Effector CD4-positive, alpha-beta T cell (primary cell): ENCODE measurements at regions not wholly inside any gene's neighbourhood (a gene's known extent, or its start where the extent isn't known, plus 50 kb on each side); places are given as distances from the start of the nearest gene placed in this dataset.

Source experiments
- DNase-seq: peaks from one replicate; pipeline ENCODE4 v3.0.0-alpha.2; 2020

DNA sequence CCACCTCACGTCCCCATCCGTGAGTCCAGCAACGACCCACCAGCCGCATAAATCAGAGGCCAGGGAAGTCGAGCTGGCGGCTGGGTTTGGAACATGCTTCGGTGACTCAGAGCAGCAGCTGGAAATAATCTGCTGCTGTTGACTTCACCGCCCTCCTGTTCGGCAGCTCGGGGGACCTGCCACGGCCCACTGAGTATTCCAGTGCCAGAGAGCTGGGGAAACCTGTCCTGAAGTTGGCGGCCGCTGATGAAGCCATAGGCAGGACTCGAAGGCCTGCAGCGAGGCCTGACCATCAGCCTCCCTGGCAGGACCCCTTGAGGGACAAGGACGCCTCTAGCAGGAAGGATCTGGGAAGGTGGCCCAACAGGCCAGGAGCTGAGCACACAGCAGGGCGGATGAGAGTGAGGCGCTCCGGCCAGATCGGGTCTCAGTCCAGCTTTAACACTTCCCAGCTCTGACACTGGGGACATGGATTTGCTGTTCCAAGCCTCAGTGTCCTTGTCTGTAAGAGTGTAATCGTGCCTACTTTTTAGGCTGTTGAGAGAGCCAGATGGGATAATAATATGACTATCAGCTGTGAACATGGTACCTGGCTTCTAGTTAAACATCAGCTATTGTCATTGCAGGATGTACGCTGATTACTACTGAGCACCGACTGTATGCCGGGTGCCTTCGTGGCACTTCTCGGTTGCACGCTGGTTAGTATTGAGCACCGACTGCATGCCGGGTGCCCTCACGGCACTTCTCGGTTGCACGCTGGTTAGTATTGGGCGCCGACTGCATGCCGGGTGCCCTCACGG lies 50.4 kb upstream of the CIBAR2 start:
- DNase-seq: no peak

DNA sequence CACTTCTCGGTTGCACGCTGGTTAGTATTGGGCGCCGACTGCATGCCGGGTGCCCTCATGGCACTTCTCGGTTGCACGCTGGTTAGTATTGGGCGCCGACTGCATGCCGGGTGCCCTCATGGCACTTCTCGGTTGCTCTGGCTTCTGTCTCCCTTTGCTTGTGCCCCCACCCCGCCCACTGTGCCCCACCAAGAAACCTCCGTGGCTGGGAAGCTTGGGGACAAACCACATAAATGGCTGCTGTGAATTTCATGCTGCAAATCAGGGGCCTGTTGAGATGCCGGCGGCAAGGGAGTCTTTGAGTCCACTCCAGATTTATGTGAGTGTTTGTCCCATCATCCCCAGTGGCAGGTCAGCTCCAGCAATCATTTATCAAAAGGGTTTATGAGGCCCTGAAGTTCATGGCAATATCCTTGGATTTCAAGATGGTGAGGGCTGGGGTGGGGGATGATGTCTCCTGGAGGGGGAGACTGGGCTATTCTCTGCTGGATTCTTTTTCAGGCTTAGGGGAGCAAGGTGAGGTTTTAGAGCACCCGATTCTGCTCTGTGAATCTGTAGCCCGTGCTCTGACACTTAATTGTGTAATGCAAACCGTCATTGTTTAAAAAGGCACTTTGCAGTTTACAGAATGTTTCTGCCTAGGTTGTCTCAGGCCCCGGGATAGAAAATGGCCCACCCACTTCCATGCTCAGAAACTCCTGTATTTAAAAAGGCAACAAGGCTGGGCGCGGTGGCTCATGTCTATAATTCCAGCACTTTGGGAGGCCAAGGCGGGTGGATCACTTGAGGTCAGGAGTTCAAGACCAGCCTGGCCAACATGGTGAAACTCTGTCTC lies 51.2 kb upstream of the CIBAR2 start:
- DNase-seq: no peak

DNA sequence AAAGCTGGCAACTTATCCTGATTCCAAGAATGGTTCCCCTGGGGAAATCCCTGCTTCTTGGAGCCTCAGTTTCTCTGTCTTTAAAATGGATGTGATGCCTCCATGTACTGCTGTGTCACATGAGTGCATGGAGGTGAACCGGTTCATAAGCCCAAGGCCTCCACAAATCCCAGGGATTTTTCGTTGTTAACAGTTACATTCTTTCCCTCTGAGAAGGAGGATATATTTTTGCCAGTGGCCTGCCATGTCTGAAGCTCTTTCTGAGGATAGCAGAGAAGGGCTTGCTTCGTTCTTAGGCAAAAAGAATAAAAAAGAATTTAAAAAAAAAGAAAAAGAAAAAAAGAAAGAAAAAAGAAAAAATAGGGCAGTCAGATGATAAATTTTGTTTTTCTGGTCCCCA lies 52.2 kb upstream of the CIBAR2 start:
- no peak for DNase-seq

DNA sequence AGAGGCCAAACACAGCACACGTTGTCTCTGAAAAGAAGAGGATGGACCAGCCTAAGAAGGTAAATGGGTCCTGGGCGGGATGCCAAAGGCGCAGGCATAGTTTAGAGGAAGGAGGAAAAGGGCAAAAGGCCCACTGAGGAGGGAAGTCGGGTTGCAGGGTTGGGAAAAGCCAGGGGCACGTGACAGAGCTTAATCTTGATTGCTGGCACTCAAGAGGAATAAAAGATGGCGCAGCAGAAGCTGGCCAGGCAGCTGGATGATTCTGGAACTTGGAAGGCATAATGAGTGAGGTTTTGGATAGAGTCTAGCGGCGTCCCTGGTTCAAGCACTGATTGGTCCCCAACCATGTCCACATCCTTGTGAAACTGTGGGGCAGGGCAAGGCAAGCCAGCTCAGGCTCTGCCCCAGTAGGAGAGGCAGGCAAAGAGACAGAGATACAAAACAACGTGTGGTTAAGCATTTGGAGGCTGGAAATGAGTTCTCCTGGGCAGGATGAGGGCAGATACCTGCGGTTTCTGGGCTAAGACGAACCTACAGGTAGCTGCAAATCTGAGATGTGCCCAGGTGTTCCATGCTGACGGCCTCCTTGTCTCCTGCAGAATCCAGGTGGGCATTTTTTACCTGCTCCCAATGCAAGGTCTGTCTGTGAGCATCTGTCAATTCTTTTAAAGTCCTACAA lies 52.7 kb upstream of the CIBAR2 start:
- no peak for DNase-seq

DNA sequence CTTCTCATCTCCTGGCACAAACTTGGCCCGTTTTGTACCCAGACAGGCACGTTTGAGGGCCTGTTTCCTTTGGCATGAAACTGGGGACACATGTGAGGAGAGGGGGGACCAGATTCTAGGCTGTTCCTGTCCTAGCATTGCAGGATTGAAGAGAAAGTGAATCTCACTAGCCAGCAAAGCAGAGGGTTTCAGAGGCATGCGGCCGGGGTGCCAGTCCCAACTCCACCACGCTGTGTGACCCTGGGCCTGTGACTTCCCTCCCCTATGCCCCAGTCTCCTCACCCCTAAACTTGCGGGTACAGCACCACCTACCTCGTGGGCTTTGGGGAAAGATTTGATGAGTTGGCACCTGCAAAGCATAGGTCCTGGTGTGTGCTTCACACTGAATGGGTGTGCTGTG lies 53.5 kb upstream of the CIBAR2 start:
- no peak for DNase-seq

DNA sequence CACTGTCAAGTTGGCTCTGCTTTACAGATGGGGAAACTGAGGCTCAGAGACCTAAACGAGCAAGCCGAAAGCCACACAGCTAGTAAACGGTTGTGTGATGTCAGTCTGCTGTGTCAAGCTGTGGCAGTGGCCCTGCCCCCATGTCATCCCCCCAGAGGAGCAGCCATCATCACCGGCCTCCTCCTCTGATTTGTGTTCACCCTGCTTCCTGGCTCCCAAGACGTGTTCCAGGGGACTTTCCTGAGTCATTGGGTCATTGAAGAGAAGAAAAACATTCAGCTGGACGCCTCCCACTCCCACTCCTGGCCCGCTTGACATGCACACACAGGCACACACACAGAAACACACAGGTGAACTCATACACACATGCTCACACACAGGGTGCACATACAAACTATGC lies 54.0 kb upstream of the CIBAR2 start:
- no peak for DNase-seq

DNA sequence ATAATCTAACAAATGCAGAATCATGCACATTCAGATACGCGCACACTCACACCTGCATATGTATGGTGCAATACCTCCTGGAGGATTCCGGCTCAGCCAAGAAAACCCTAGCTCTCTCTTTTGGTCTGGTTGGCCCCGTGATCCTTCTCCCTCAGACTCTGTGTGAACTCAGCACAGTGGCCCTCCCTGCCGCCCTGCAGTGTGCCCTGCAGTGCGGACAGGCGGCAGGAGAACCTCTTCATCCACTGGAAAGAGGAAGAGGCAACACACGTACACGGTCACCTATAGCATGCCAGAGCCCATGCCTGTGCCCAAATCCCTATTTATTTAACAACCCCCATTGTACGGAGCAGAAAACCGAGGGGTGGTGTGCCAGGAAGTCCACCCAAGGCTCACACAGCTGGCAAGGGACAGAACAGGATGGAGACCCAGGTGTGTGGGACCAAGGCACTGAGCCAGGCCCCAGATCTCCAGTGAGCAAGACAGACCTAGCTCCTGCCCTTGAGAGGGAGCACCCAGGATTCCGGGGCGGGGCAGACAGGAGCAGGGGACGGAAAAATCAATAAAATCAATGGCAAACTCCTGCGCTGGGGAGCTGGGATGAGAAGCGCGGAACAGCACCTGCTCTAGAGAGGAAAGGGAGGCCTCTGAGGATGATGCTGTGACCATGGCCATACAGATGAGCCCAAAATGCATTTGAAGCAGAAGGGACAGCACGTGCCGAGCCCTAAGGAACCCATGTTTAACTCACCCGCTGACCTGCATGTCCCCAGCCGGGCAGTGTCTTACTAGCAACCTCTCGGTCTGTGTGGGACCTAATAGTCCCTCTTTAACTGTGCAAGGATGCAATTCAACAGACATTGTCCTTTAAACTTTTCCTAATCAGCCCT lies 54.7 kb upstream of the CIBAR2 start:
- DNase-seq: no peak

DNA sequence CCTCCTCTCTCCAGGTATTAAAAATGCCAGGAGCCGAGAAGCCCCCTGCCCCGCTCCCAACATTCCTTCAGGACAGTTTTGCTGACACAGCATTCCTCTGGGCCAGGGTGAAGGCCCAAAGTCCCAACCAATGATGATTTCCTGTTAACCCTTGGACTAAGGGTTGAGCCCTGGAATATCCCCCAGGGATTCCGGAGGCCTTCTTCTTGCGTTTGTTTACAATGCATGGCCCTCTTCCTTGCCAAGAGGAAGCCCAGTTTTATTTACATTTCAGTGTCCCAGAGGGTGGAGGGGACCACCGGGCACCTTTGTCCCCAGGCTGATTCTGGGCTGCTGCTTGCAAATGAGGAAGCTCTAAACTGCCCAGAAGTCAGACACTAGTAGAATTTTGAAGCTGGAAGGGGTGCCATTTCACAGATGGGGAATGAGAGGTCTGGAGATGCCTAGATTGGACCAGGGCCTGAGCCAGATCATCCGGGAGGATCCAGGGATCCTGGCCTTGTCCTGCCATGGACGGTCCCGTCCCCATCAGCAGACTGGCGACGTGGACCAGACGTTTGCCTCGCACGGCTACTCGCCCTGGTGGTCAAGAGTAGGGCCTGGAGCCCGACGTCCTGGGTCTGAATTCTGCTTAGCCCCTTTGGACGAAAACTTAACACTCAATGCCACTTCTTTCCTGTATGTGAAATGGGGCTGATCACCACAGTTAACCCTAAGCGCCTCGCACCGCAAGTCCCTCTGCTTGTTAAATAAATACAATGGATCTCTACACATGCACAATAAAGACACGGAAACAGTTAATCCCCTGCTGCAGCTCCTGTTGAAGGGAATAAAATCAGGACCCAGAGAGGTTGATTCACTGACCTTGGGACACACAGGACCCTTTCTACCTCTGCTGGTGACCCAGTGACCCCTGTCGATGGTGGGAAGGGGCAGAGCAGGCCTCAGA lies 55.6 kb upstream of the CIBAR2 start:
- DNase-seq: no peak

DNA sequence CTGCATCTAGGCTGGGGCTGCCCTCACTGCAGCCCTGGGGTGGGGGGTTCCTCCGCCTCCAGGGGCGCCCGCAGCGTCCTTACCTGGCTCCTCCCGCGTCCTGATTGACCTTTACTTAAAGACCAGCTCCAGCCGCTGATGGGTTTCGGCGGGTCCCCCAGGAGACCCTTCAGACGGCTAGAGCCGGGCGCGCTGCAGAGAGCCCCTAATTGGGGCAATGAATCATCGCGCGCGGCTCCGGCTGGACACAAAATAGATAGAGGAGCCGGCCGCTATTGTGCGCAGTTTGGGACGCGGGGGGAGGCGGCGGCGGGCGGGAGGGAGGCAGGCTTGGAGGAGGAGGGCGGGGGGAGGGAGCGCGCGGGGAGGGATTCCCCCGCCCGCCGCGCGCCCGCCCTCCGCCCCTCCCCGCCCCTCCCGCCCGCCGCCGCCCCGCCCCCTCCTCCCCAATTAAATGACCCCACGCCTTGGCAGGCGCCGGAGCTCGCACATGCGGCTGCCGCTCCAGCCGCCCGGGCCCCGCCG lies 56.5 kb upstream of the CIBAR2 start:
- no peak for DNase-seq

DNA sequence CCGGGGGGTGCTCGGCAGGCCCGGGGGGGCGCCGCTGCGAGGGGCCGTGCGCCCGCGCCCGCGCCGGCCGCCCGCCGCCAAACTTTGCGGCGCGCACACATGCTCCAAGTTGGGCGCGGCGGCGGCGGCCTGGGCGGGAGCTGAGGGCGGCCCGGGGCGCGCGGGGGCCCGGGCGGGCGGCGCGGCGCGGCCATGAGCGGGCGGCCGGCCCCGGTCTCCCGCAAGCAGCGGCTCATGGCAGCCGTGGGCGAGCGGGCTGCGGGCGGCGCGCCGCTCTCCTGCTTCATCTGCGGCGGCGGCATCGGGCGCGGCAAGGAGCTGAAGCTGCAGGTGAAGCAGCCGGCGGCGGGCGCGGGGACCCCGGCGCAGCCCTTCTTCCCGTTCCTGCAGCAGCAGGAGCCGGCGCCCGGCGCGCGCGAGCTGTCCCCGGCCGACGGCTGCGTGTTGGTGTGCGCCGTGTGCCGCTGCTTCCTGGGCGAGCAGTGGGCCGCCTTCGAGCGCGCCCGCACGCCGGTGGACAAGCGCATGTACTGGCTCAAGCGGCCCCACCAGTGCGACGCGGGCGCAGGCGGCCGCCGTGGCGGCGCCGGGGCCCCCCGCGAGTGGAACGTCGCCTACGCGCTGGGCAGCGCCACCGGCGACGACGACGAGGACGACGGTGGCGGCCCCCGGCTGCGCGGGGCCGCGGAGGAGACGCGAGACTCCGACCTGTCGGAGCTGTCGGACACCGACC lies 57.2 kb upstream of the CIBAR2 start:
- no peak for DNase-seq

DNA sequence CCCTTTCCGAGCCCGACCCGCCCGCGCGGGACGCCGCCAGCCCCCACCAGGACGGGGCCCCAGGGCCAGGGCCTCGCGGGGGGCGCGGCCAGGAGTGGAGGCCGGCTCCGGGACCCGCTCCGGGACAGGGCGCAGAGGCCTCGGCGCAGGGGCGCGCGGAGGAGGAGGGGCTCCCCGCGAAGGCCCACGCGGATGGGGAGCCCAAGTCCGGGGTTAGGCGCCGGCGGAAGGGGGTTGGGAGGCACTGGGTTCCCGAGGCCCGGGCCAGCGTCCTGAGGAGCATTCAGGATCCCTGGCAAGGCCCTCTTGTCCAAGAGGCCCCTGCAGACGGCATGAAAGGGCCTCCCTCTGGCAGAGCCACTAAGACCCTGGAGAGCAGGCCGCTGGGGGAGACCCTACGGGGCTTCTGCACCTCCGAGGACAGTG lies 57.8 kb upstream of the CIBAR2 start:
- no peak for DNase-seq

DNA sequence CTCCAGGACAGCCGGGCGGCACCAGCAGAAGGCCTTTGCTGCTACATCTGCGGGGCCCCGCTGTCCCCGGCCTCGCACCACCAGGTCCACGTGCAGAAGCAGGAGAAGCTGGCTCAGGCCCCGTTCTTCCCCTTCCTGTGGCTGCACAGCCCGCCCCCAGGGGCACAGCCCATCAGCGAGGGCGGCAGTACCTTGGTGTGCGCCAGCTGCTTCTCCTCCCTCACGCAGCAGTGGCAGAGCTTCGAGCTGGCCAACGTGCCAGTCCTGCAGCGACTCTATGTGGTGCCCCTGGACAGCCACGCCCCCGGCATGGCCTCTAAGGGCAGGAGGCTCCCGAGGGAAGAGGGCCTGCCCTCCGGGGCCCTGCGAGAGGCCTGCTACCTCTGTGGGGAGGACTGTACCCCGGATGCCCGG lies 58.3 kb upstream of the CIBAR2 start:
- no peak for DNase-seq

DNA sequence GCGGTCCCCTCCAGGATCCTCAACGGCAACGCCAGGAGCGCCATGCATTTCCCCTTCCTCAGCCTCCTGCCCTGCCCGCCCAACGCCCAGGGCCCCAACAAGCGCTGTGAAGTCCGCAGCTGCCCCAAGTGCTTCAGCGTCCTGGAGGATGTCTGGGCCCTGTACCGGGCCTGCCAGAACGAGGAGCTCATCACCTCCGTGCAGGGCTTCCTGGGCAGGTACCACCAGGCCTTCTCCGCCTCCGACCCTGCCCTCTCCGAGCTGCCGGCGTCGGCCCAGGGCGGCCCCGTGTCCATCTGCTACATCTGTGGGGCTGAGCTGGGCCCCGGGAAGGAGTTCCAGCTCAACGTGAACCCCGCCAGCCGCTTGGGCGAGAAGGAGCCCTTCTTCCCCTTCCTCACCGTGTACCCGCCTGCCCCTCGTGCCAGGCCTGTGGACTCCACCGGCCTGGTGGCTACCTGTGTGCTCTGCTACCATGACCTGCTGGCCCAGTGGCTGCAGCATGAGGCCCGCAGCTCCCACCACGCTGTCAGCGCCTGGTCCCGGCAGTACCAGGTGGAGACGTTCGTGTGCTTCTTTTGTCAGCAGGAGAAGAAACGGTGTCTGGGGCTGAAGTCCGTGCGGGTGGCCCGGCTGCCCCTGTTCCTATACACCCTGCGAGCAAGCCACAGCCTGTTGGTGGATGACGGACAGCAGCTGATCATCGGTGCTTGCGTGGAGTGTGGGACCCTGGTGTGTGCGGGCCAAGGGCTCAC lies 58.9 kb upstream of the CIBAR2 start:
- no peak for DNase-seq

DNA sequence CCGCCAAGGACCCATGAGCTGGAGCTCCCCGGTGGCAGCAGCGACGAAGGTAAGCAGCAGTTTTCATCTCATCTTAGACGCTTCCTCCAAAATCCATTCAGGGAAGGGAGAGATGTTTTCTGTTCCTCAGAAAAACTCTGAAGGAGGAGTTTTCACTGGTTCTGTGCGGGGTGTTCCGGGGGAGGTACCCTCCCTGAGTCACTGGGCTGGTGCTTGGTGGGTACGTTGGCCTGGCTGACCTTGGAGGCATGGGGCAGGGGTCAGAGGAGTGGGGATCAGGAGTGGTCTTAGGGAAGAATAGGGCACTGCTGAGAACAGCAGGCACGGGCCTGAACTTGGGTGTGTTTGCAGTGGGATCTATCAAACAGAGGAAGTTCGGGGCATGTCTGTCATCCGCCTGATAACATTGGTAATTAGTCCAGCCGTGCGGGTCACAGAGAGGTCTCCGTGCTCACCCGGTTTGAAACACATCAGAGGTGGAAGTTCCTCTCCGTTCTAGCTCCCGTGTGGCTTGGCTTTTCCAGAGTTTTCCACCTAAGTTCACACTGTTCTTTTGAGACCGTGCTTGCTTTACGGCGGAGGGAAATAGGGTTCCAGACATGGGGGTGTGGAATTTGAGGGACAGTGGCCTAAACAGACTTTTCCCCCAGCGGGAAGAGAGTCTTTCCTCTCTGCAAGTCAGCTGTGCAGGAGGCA lies 59.6 kb upstream of the CIBAR2 start:
- no peak for DNase-seq

DNA sequence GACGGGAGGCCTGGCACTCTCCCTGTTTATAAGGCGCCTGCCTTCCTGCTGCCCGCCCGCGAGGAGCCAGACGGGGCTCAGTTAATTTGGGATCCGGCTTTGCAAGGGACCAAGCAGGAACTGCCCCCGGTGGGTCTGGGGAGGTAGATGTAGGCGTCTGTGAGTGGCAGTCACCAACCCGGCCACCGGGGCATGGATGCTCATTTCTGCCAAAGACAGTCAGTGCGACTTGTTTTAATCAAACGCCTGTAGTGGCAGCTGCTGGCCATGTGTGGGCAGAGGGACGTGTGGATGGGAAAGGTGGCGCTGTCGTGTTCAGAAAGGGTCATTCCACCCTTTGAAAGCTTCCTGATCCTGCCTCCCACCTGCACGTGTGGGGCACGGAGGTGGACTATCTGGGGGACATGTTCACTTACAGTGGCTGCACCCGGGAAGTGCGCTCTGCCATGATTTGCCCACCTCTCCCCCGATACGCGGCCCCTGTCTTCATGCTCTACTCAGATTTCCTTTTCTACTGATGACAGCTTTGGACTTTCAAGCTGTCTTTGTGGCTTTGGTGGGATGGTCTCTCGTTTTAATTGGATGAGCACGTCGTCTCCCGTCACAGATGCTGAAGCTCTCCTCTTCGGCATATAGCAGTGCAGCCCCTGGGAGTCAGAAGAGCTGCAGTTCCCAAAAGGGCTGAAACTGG lies 60.3 kb upstream of the CIBAR2 start:
- DNase-seq: no peak

DNA sequence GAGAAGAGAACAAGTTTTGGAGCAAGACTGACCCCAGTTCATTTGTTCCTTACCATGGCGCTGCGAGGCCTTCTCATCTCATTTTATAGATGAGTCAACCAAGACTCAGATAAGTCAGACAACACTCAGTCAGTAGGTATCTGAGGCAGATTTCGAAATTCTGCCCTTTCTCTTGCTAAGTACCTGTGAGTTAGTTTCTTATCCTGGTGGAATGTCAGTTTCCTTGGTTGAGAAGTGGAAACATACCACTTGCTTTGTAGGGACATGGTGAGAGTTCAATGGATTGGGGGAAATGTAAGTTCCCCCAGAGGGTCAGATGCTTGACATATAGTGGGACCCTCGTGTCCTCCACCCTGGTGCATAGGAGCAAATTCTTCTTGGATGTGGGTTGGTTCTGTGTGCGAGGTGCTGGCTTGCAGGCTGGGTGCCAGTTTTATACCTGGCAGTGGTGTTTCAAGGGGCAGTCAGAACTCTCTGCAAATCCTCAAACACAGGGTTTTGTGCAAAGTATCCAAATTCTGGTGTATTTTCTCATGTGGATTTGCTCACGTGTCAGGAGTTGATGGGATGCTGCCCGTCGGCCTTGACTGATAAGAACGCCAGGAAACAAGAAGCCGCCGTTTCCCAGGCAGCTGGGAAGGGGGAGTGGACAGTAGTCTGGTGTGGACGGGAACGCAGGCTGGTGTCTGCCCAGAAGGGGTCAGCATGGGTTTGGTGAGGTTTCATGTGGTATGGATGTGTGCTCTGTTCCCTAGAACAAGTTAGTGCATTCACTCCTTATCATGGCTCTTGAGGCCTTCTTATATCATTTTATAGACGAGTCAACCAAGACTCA lies 61.1 kb upstream of the CIBAR2 start:
- no peak for DNase-seq

DNA sequence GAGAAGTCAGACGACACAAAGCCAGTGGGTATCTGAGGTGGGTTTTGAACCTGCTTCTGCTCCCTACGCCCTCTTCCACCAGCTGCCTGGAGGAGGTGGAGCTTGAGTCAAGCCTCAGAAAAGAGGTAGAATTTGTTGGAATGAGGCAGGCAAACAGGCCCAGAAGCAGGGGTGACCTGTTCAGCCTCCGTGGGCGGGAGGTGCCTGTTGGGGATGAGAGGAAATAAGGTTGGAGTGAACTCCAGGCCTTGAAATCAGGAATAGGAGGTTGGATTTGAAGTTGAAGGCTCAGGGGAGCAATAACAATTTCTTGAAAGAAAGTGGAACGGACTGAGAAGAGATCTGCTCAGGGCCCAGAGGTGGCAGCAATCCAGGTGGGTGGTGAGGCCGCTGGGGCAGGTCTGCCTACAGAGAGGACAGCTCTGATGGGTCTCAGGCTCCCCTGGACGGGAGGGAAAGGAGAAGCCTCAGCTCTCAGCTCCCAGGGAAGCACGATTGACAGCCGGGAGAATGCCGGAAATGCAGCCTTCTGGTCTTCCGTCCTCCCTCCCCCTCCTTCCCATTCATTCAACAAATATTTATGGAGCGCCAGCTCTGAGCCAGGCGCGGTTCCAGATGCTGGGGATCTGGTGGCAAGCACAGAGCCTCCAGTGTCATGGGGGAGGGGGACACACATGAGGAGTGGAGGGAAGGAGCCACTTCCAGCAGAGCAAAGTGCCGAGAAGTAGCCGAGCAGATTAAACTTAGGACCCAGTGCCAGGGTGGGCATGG lies 61.9 kb upstream of the CIBAR2 start:
- DNase-seq: no peak
